Medulla oblongata (tissue), 1 donor: ENCODE measurements at regions not wholly inside any gene's neighbourhood (a gene's known extent, or its start where the extent isn't known, plus 50 kb on each side); places are given as distances from the start of the nearest gene placed in this dataset.

ENCODE experiments used
- DNase-seq: peaks from one replicate; pipeline ENCODE4 v3.0.0-alpha.2; 2015; ENCODE audit errors: extremely low spot score

- DNase-seq: no peak
Observed at GRCh38 chr7:42617806-42618457, 293.9 kb downstream of the C7orf25 start.

DNA sequence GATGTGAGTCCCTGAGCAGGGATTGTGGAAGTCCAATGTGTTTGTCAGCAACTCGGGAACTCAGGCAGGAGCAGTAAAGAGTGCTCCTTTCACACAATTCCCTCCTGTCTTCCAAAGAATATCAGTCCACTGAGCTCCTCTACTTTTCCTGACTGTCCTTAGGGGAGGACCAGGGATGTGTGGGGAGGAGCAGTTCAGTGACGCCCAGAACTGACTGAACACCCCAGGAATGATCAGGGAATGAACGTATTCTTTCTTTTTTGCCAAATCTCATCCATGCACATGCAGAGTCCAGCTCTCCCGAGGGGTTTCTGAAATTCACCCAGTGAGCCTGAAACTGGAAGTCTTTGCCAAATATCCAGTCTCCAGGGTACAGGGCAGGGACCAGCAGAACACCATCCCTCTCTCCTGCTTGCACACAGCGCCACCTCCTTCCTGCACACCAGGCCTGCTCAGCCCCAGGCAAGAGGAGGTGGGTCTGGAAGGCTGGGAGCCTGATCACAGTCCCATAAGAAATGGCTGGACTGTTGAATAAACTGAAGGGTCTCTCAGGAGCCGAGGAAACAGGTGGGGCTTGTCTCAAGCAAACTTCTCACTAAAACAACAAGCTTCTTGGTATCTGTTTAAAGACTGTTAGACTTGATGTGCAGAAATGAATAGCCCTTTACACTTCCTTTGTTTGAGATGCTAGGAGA, 294.7 kb downstream of the C7orf25 start:
- no peak for DNase-seq

GRCh38 chr7:42614636-42615035, 297.2 kb downstream of the C7orf25 start:
- no peak for DNase-seq

GRCh38 chr7:42611961-42612360, 299.9 kb downstream of the C7orf25 start:
- DNase-seq: no peak

DNA sequence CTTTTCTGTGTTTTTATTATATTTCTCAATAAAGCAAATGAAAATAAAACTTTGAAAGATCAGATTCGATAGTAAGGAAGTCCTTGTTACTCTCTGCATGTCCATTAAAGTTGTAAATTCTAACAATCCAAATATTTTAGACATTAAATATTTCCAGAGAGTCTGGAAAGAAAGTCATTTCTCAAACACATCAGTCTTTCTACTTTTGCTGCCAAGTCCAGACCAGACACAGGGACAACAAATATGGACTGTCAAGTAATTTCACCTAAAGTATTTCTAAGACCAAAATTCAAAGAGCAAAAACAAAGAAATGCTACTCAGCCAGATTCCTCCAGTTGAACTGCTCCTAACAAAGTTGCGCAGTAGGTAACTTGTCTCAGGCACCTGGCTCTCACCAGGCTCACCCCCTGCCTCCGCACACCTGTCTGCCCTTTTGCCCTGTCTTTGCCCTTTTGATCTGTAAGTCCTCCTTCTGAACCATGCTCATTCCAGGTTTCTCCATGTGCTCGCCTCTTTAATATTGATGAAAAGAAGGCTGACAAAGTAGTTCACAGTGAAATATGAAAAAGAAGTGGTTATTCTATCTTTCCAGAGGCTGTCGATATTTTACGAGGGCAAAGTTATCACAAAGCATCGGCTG, 300.5 kb downstream of the C7orf25 start:
- DNase-seq: no peak

GRCh38 chr7:42606193-42606905, 305.5 kb downstream of the C7orf25 start:
- peak; percentile 16 for DNase-seq

- DNase-seq: peak; percentile 62
Observed at GRCh38 chr7:42605406-42606192, 306.3 kb downstream of the C7orf25 start.

GRCh38 chr7:42603496-42603895, 308.4 kb downstream of the C7orf25 start:
- DNase-seq: no peak

- DNase-seq: no peak
Observed at GRCh38 chr7:42597300-42597699, 314.6 kb downstream of the C7orf25 start.

DNA sequence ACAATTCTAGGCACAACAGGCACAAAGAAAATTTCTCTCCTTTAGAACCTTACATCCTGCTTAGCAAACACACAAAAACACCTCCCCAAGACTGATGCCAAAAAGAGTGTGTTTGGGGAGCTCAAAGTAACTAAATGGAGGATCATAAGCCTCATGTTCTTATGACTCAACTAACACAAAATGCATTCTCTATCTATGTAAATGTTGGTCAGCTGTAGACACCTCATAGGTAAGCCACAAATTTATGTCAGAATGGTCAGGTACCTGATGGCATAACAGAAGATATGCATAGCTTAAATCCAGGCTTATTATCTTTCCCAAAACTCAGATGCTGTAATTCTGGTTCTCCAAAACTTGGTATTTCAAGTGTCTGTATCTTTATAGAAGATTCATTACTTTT, 315.1 kb downstream of the C7orf25 start:
- DNase-seq: no peak

GRCh38 chr7:42593860-42594259, 318.0 kb downstream of the C7orf25 start:
- no peak for DNase-seq

DNA sequence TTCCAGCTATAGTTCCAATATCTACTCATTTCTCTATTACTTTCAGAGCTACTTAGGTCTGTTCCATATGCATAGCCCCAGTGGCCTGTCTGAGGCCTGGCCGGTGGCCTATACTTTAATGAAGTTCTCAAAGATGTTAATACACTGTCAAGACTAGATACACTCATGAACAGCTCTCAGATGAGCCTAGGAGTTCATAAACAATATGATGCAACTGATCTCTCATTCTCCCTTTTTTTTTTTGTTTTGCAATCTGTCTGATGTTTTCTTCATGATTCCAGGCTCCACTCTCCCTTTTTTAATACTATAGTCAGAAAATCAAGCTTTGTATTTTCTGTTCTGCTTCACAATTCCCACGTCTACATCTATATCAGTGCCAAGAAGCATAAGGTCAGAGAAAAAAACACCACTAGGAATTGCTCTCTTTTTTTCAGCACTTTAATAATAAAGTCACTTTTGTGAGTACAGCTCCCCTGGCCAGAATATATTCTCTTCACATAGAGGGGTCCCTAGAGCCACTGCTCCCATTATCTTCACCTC, 321.0 kb downstream of the C7orf25 start:
- no peak for DNase-seq

DNA sequence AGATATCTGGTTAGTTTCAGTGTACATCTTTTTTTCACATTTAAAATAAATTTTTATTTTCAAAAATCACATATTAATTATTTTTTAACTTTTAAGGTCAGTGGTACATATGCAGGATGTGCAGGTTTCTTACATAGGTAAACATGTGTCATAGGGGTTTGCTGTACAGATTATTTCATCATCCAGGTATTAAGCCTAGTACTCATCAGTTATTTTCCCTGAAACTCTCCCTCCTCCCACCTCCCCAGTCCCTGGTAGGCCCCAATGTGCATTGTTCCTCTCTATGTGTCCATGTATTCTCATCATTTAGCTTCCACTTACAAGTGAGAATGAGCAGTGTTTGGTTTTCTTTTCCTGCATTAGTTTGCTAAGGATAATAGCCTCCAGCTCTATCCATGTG, 323.0 kb downstream of the C7orf25 start:
- DNase-seq: no peak

- DNase-seq: no peak
Observed at GRCh38 chr7:42587806-42588205, 324.1 kb downstream of the C7orf25 start.

DNA sequence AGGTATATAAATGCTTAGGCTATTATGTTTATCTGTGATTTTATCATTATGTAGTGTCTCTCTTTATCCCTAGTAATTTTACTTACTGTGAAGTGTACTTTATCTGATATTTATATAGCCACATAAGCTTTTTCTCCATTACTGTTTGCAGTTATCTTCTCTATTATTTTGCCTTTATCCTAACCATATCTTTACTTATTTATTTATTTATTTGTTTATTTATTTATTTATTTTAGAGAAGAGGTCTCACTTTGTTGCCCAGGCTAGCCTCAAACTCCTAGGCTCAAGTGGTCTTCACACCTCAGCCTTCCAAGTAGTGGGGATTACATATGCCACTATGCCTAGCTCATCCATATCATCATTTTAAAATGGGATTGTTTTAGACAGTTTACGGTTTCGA, 331.8 kb downstream of the C7orf25 start:
- no peak for DNase-seq

GRCh38 chr7:42575171-42575570, 336.7 kb downstream of the C7orf25 start:
- no peak for DNase-seq

DNA sequence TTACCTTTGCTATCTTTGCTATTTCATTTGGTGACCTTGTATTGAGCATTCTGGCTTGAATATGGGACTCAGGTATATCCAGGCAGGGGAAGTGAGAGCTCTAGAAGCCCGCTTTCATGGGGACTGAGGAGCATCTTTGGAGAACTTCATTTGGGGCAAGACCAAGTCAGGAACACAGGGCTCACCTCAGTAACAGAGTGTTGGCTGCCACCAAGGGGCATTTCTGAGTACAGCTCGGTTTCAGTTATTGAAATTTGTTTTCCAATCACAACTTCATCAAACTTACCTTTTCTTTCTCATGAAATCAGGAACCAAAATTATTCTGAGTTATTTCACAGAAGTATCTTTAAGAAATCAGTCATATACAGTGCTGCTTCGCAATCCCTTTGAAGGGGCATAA, 337.2 kb downstream of the C7orf25 start:
- DNase-seq: no peak

DNA sequence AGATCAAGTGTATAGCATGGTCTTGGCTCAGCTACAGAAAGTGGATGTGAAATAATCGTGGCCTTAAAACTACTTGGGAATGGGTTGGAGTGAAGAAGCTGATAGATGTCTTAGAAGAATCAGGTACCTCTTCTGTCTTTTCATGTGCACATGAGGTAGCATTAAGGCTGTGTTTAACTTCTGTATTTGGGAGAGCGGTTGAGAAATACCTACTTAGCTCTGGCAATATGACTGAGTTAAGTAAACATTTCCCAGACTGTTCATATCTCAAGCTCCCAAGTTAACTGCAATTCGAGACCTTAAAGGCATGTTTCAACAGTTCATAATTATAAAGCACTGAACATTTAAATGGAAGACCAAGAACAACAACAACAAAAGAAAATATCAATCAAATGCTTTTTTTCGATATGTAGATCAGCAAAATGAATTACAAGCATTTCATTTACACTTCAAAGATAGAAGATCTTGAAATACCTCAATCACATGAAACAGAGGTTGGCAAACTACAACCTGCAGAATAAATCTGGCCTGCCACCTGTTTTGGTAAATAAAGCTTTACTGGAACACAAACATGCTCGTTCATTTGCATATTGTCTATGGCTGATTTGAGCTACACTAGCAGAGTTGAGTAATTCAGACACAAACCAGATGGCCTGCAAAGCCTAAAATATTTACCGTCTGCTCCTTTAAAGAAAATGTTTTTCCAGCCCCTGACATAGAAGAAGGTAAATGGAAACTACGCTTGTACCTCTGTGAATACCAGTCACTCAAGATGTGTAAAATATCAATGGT, 337.1 kb upstream of the GLI3 start:
- no peak for DNase-seq

DNA sequence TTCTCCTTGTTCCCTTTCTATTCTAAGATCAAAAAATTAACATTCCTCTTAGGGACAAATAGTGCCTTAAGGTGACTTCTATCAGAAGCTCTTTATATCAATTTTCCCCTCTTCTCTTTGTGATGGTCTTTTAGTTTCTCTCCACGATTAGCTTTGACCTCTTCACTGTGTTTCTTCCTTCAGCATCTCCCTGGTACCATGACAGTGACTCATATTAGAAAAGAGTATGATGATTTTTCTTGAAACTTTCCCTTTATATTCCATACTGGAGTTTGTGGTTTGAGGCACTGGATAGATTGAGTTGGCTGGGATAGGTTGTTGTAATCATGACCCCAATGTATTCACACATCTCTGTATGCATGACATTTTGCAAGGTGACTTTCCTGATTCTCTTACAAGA, 335.6 kb upstream of the GLI3 start:
- DNase-seq: no peak

DNA sequence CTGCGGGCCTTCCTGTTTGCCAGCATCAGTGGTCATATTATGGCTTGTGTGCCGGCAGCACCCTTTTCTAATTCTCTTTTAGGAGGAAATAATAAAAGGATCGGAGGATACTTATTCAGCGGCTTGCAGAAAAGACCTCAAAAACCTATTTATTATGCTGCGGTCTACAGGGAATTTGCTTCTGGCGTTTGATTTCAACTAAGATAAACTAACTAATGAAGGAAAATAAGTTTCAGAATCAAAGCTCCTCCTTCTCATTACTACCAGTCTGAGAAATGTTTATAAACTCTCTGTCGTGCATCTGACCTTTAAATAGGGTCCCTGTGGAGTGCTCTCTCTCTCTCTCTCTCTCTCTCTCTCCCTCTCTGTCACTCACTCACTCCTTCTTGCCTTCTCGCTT, 335.0 kb upstream of the GLI3 start:
- DNase-seq: no peak

- DNase-seq: no peak
Observed at GRCh38 chr7:42570944-42571343, 333.9 kb upstream of the GLI3 start.
